ENCODE measurements at regions not wholly inside any gene's neighbourhood (a gene's known extent, or its start where the extent isn't known, plus 50 kb on each side); places are given as distances from the start of the nearest gene placed in this dataset.

DNA sequence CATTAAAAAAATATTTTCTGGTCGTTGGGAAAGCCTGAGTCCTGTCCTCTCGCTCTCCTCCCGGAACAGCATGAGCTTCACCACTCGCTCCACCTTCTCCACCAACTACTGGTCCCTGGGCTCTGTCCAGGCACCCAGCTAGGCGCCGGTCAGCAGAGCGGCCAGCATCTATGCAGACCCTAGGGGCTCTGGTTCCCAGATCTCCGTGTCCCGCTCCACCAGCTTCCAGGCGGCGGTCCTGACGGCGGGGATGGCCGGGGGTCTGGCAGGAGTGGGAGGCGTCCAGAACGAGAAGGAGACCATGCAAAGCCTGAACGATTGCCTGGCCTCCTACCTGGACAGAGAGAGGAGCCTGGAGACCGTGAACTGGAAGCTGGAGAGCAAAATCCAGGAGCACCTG, 807.2 kb upstream of the NDST4 start:
- no peak overlapping the region for H3K4me3 ChIP-seq (ENCODE audit: low read depth, low read length)
- in situ Hi-C loops (cut with HindIII; ENCODE audit: low sequenced_read_pairs): no loop called here
- DNase-seq (ENCODE audit: low read depth): no peak
- TF ChIP-seq, protein P1, sequence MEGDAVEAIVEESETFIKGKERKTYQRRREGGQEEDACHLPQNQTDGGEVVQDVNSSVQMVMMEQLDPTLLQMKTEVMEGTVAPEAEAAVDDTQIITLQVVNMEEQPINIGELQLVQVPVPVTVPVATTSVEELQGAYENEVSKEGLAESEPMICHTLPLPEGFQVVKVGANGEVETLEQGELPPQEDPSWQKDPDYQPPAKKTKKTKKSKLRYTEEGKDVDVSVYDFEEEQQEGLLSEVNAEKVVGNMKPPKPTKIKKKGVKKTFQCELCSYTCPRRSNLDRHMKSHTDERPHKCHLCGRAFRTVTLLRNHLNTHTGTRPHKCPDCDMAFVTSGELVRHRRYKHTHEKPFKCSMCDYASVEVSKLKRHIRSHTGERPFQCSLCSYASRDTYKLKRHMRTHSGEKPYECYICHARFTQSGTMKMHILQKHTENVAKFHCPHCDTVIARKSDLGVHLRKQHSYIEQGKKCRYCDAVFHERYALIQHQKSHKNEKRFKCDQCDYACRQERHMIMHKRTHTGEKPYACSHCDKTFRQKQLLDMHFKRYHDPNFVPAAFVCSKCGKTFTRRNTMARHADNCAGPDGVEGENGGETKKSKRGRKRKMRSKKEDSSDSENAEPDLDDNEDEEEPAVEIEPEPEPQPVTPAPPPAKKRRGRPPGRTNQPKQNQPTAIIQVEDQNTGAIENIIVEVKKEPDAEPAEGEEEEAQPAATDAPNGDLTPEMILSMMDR (IDR thresholded peaks at IDR 0.05; ENCODE audit: low read depth, low read length, missing control alignments): no peak

DNA sequence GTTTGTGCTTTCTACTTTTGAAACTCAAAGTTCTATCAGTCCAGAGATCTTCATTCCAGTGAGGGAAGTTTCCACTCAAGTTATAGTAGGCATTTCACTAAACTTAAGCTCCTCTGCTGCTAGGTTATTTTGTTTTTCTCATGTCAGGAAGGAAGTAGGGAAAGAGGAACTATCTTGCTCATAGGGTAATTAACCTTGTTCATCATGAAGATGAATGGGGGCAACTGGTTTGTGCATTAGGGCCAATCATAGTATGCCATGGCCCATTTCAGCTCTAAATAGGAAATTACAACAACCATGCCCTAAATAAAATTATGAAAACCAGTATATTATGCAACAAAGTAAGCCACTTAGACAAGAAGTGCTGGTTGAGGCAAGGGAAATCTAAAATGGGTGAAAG, 804.7 kb upstream of the NDST4 start:
- H3K4me3 ChIP-seq (ENCODE audit: low read depth, low read length): no peak overlapping the region
- DNase-seq (ENCODE audit: low read depth): no peak
- TF ChIP-seq, protein P1 (IDR thresholded peaks at IDR 0.05; ENCODE audit: low read depth, low read length, missing control alignments): no peak
- in situ Hi-C loops (cut with HindIII; ENCODE audit: low sequenced_read_pairs): no loop called here

DNA sequence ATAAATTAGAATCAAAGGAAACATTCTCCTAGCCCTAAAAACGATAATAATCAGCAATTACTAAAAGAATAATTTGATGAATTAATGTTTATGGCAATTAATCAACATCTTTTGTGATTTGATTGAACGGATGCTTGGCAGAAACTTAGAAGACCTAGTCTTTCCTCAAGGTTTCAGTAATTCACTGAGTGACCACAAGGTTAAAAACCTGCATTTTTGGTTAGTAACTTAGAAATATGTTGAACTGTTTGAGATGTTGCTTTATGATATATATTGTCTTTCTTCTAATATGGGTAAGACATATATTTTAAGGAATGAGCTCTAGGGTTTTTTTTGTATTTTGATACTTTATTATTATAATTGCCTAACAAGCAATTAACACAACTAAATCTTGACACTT, 793.0 kb upstream of the NDST4 start:
- H3K4me3 ChIP-seq (ENCODE audit: low read depth, low read length): no peak overlapping the region
- in situ Hi-C loops (cut with HindIII; ENCODE audit: low sequenced_read_pairs): no loop called here
- DNase-seq (ENCODE audit: low read depth): no peak
- TF ChIP-seq, protein P1 (IDR thresholded peaks at IDR 0.05; ENCODE audit: low read depth, low read length, missing control alignments): no peak

DNA sequence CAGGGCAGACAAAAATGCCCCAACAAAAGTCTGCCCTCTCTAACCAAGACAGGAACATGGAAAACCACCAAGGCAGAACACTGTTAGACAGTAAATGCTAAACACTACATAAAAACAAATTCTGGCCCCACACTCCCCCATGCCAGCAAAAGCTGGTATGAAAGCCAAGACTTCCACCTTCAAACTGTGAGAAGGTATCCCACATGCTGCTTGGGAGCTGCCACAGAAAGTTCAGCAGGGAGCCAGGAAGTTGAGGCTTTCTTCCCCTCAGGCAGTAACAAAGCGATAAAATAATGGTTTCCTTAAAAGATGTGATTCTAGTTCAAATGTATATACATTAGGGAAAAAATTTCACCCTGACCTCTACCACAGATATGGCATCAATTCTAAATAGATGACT, 770.4 kb upstream of the NDST4 start:
- TF ChIP-seq, protein P1 (IDR thresholded peaks at IDR 0.05; ENCODE audit: low read depth, low read length, missing control alignments): no peak
- no peak for DNase-seq (ENCODE audit: low read depth)
- no peak overlapping the region for H3K4me3 ChIP-seq (ENCODE audit: low read depth, low read length)
- in situ Hi-C loops (cut with HindIII; ENCODE audit: low sequenced_read_pairs): no loop called here

DNA sequence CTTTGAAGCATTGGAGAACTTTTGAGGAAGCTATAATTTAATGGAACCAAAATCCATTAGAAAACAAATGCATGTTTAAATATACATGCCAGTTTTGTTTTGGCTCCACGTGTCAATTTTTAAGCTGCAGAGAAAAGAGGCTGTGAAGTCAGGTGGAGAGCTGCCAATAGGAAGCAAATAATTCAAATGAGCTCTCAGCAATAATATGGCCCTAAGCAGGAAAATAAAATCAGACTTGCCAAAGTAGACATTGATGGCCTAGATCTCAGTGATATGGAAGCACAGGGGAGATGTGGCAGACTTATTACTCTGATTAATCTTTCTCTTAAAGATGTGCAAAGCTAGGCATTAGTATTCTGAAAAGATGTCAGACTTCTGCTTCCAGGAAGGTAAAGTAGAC, 769.8 kb upstream of the NDST4 start:
- DNase-seq (ENCODE audit: low read depth): no peak
- H3K4me3 ChIP-seq (ENCODE audit: low read depth, low read length): no peak overlapping the region
- TF ChIP-seq, protein P1 (IDR thresholded peaks at IDR 0.05; ENCODE audit: low read depth, low read length, missing control alignments): no peak
- in situ Hi-C loops (cut with HindIII; ENCODE audit: low sequenced_read_pairs): no loop called here

DNA sequence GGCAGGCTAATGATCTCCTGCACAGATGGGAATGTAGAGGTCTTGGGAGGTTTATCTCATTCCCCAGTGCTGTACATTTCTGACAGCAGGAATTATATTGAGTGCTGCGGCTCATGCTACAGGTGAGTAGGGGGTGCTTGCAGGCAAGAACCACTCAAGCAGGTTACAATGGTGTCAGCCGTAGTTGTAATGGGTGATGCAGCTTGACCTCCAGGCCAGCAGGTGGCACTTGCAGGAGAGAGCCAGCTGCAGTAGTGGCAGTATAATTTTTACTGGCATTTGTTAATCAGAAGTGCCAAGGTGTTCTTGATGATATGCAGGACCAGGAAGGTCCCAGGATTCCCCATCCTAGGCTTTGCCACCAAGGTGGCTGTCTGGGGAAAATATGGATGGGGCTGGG, 759.6 kb upstream of the NDST4 start:
- TF ChIP-seq, protein P1 (IDR thresholded peaks at IDR 0.05; ENCODE audit: low read depth, low read length, missing control alignments): no peak
- in situ Hi-C loops (cut with HindIII; ENCODE audit: low sequenced_read_pairs): no loop called here
- H3K4me3 ChIP-seq (ENCODE audit: low read depth, low read length): no peak overlapping the region
- DNase-seq (ENCODE audit: low read depth): no peak

DNA sequence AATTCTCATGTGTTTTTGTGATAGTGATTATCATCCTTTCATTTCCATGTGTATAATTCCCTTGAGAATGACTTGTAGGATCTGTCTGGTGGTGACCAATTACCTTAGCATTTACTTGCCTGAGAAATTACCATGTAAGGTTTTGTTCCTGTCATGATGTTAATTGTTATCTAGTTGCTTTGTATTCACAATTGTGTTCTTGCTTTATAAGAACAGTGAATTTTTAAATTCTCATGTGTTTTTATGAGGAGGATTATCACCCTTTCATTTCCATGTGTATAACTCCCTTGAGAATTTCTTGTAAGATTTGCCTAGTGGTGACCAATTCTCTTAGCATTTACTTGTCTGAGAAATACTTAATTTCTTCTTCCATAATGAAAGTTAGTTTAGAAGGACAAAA, 758.2 kb upstream of the NDST4 start:
- TF ChIP-seq, protein P1 (IDR thresholded peaks at IDR 0.05; ENCODE audit: low read depth, low read length, missing control alignments): no peak
- H3K4me3 ChIP-seq (ENCODE audit: low read depth, low read length): no peak overlapping the region
- in situ Hi-C loops (cut with HindIII; ENCODE audit: low sequenced_read_pairs): no loop called here
- no peak for DNase-seq (ENCODE audit: low read depth)
